ENCODE measurements at regions not wholly inside any gene's neighbourhood (a gene's known extent, or its start where the extent isn't known, plus 50 kb on each side); places are given as distances from the start of the nearest gene placed in this dataset.

GRCh38 chr17:77737442-77738265 is 220.8 kb upstream of the TNRC6C start:
- DNase-seq, result peak; percentile 93 to 95

- no peak for DNase-seq
These were observed 219.6 kb upstream of the TNRC6C start for GRCh38 chr17:77738751-77739531.

- DNase-seq, result no peak
These were observed 218.0 kb upstream of the TNRC6C start for GRCh38 chr17:77740481-77740880.

- DNase-seq, result no peak
These were observed 217.4 kb upstream of the TNRC6C start for GRCh38 chr17:77741109-77741508.

GRCh38 chr17:77742579-77742978 is 215.9 kb upstream of the TNRC6C start:
- no peak for DNase-seq

GRCh38 chr17:77744066-77744988 is 214.2 kb upstream of the TNRC6C start:
- DNase-seq, result no peak

- no peak for DNase-seq
These were observed 212.8 kb upstream of the TNRC6C start for GRCh38 chr17:77745702-77746101.

- DNase-seq, result no peak
These were observed 212.1 kb upstream of the TNRC6C start for GRCh38 chr17:77746393-77746792.

GRCh38 chr17:77746896-77747554 is 211.5 kb upstream of the TNRC6C start:
- DNase-seq, result no peak

GRCh38 chr17:77748436-77748835 is 210.1 kb upstream of the TNRC6C start:
- DNase-seq, result no peak

GRCh38 chr17:77749321-77749751 is 209.2 kb upstream of the TNRC6C start:
- no peak for DNase-seq

GRCh38 chr17:77749989-77750388 is 208.5 kb upstream of the TNRC6C start:
- no peak for DNase-seq

- DNase-seq, result no peak
These were observed 208.0 kb upstream of the TNRC6C start for GRCh38 chr17:77750427-77751043.

GRCh38 chr17:77753246-77753645 is 205.3 kb upstream of the TNRC6C start:
- no peak for DNase-seq

- no peak for DNase-seq
These were observed 204.7 kb upstream of the TNRC6C start for GRCh38 chr17:77753691-77754245.

- DNase-seq, result no peak
These were observed 203.5 kb upstream of the TNRC6C start for GRCh38 chr17:77754956-77755355.

GRCh38 chr17:77755410-77755963 is 203.0 kb upstream of the TNRC6C start:
- DNase-seq, result no peak

GRCh38 chr17:77756028-77756427 is 202.5 kb upstream of the TNRC6C start:
- no peak for DNase-seq

- DNase-seq, result no peak
These were observed 201.5 kb upstream of the TNRC6C start for GRCh38 chr17:77756846-77757560.

- no peak for DNase-seq
These were observed 201.0 kb upstream of the TNRC6C start for GRCh38 chr17:77757561-77757898.

- DNase-seq, result no peak
These were observed 195.5 kb upstream of the TNRC6C start for GRCh38 chr17:77763023-77763422.
